Fibroblast of lung (primary cell): ENCODE measurements at regions not wholly inside any gene's neighbourhood (a gene's known extent, or its start where the extent isn't known, plus 50 kb on each side); places are given as distances from the start of the nearest gene placed in this dataset.

Source experiments
- CTCF ChIP-seq, 2 donors: IDR thresholded peaks in 1 of 2; conservative IDR thresholded peaks in 1 of 2; 1 replicate in 1 of 2; 2 replicates in 1 of 2; pipeline ENCODE4 v1.5.1; 2011 to 2012; ENCODE audit warnings: low read length in 2 of 2, control low read depth in 1 of 2, inconsistent platforms in 1 of 2, low read depth in 1 of 2, mild to moderate bottlenecking in 1 of 2
- EZH2 ChIP-seq: IDR thresholded peaks from 2 replicates; pipeline ENCODE4 v1.5.1; 2012; ENCODE audit warnings: low read length, control low read depth, mild to moderate bottlenecking; ENCODE audit errors: missing control alignments

GRCh38 chr5:90113108-90113507, 296.4 kb downstream of the CETN3 start:
- TF ChIP-seq CTCF (conservative IDR thresholded peaks at IDR 0.05 in 1 of 2, IDR thresholded peaks at IDR 0.05 in 1 of 2; ENCODE audit: low read depth in 1 of 2, low read length in 2 of 2) = no peak
- TF ChIP-seq EZH2 = no peak
